ENCODE measurements at regions not wholly inside any gene's neighbourhood (a gene's known extent, or its start where the extent isn't known, plus 50 kb on each side); places are given as distances from the start of the nearest gene placed in this dataset.

DNA sequence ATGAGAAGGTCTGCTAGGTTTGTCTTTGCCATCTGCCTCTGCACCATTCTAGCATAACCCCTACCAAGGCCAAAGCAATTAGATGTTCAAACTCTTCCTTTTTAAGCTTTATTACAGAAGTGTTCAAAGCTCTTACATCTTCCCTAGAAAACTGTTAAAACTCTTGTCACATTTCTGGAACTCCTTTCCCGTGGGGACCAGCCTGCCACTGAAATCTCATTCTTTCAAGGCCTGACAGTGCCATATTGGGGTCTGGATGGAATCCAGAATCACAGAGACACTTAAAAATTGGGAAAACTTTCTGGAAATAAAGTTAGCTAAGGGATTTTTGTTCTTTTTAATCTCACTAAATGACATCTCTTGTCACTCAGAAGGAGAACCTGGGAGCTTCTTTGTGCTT lies 153.8 kb upstream of the SLCO3A1 start:
- TF ChIP-seq, protein P1, sequence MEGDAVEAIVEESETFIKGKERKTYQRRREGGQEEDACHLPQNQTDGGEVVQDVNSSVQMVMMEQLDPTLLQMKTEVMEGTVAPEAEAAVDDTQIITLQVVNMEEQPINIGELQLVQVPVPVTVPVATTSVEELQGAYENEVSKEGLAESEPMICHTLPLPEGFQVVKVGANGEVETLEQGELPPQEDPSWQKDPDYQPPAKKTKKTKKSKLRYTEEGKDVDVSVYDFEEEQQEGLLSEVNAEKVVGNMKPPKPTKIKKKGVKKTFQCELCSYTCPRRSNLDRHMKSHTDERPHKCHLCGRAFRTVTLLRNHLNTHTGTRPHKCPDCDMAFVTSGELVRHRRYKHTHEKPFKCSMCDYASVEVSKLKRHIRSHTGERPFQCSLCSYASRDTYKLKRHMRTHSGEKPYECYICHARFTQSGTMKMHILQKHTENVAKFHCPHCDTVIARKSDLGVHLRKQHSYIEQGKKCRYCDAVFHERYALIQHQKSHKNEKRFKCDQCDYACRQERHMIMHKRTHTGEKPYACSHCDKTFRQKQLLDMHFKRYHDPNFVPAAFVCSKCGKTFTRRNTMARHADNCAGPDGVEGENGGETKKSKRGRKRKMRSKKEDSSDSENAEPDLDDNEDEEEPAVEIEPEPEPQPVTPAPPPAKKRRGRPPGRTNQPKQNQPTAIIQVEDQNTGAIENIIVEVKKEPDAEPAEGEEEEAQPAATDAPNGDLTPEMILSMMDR (IDR thresholded peaks at IDR 0.05; ENCODE audit: low read length) = no peak
- no peak for TF ChIP-seq EZH2 (IDR thresholded peaks at IDR 0.05; ENCODE audit: borderline replicate concordance, low read length)
- Histone ChIP-seq H3F3A (ENCODE audit: insufficient read depth, low read length) (no peaks in the 10 kb centered on the region), H3K9ac (ENCODE audit: low read length) (no peak overlapping the region), H3K27ac (ENCODE audit: low read depth, low read length, poor library complexity, severe bottlenecking) (no peak overlapping the region), H3K9me2 (ENCODE audit: low read depth, low read length) (no peaks in the 10 kb centered on the region), H3K27me3 (ENCODE audit: insufficient read depth, low read length) (no peaks in the 10 kb centered on the region), H3K4me1 (ENCODE audit: insufficient read depth, low read length, severe bottlenecking) (no peaks in the 10 kb centered on the region), H3K4me3 (ENCODE audit: low read depth, low read length, poor library complexity, severe bottlenecking) (no peak overlapping the region), H3K9me3 (ENCODE audit: low read length) (no peaks in the 10 kb centered on the region), H3K79me2 (ENCODE audit: insufficient read depth, low read length) (no peaks in the 10 kb centered on the region), H2AFZ (ENCODE audit: low read length) (no peak overlapping the region), H3K4me2 (ENCODE audit: low read length) (no peak overlapping the region), H3K36me3 (ENCODE audit: insufficient read depth, low read length) (no peaks in the 10 kb centered on the region), H4K20me1 (ENCODE audit: insufficient read depth, low read length) (no peaks in the 10 kb centered on the region)

GRCh38 chr15:91703274-91703673 lies 150.2 kb upstream of the SLCO3A1 start:
- H3K9ac ChIP-seq (ENCODE audit: low read length) = no peak overlapping the region
- H3K27ac ChIP-seq (ENCODE audit: low read depth, low read length, poor library complexity, severe bottlenecking) = no peak overlapping the region
- no peaks in the 10 kb centered on the region for H3K9me3 ChIP-seq (ENCODE audit: low read length)
- H3F3A ChIP-seq (ENCODE audit: insufficient read depth, low read length) = no peaks in the 10 kb centered on the region
- no peaks in the 10 kb centered on the region for H3K9me2 ChIP-seq (ENCODE audit: low read depth, low read length)
- H3K4me1 ChIP-seq (ENCODE audit: insufficient read depth, low read length, severe bottlenecking) = no peaks in the 10 kb centered on the region
- H3K27me3 ChIP-seq (ENCODE audit: insufficient read depth, low read length) = no peaks in the 10 kb centered on the region
- TF ChIP-seq EZH2 (IDR thresholded peaks at IDR 0.05; ENCODE audit: borderline replicate concordance, low read length) = no peak
- TF ChIP-seq, protein P1 (IDR thresholded peaks at IDR 0.05; ENCODE audit: low read length) = no peak
- H3K4me2 ChIP-seq (ENCODE audit: low read length) = no peak overlapping the region
- no peak overlapping the region for H2AFZ ChIP-seq (ENCODE audit: low read length)
- no peaks in the 10 kb centered on the region for H3K36me3 ChIP-seq (ENCODE audit: insufficient read depth, low read length)
- H3K4me3 ChIP-seq (ENCODE audit: low read depth, low read length, poor library complexity, severe bottlenecking) = no peak overlapping the region
- no peaks in the 10 kb centered on the region for H4K20me1 ChIP-seq (ENCODE audit: insufficient read depth, low read length)
- no peaks in the 10 kb centered on the region for H3K79me2 ChIP-seq (ENCODE audit: insufficient read depth, low read length)

GRCh38 chr15:91704343-91704742 lies 149.2 kb upstream of the SLCO3A1 start:
- Histone ChIP-seq H3F3A (ENCODE audit: insufficient read depth, low read length) (no peaks in the 10 kb centered on the region), H3K9me3 (ENCODE audit: low read length) (no peaks in the 10 kb centered on the region), H3K4me2 (ENCODE audit: low read length) (no peak overlapping the region), H3K27me3 (ENCODE audit: insufficient read depth, low read length) (no peaks in the 10 kb centered on the region), H3K9me2 (ENCODE audit: low read depth, low read length) (no peaks in the 10 kb centered on the region), H2AFZ (ENCODE audit: low read length) (no peak overlapping the region), H3K27ac (ENCODE audit: low read depth, low read length, poor library complexity, severe bottlenecking) (no peak overlapping the region), H4K20me1 (ENCODE audit: insufficient read depth, low read length) (no peaks in the 10 kb centered on the region), H3K79me2 (ENCODE audit: insufficient read depth, low read length) (no peaks in the 10 kb centered on the region), H3K4me1 (ENCODE audit: insufficient read depth, low read length, severe bottlenecking) (no peaks in the 10 kb centered on the region), H3K36me3 (ENCODE audit: insufficient read depth, low read length) (no peaks in the 10 kb centered on the region), H3K4me3 (ENCODE audit: low read depth, low read length, poor library complexity, severe bottlenecking) (no peak overlapping the region), H3K9ac (ENCODE audit: low read length) (no peak overlapping the region)
- TF ChIP-seq, protein P1 (IDR thresholded peaks at IDR 0.05; ENCODE audit: low read length) = no peak
